AG04449 (cell line): ENCODE measurements at regions not wholly inside any gene's neighbourhood (a gene's known extent, or its start where the extent isn't known, plus 50 kb on each side); places are given as distances from the start of the nearest gene placed in this dataset.

Source experiments
- CTCF ChIA-PET: fragments of 350-600 bp; formaldehyde crosslinking; extraction: SDS; loops from one replicate; lab custom pipeline; 2021; ENCODE audit warnings: antibody characterized with exemption; lab: Yijun Ruan, JAX
- POLR2A ChIA-PET: fragments of 400-600, 350-600 bp; formaldehyde crosslinking; extraction: SDS; loops from one replicate; lab custom pipeline; 2020; ENCODE audit warnings: antibody characterized with exemption, inconsistent platforms; lab: Yijun Ruan, JAX
- DNase-seq: peaks from one replicate; pipeline ENCODE4 v3.0.0-alpha.2; 2010; ENCODE audit warnings: low read depth, low spot score
- H3K4me3 ChIP-seq: 2 replicates; pipeline ENCODE4 v1.5.1; 2011; ENCODE audit warnings: low read depth, mild to moderate bottlenecking, control low read depth, low read length
- TF ChIP-seq, protein P1 (sequence below): IDR thresholded peaks from one replicate; pipeline ENCODE4 v1.5.1; 2011; ENCODE audit warnings: mild to moderate bottlenecking, moderate library complexity, low read length, control low read depth, inconsistent platforms; ENCODE audit not compliant: insufficient read depth; ENCODE audit errors: missing control alignments

DNA sequence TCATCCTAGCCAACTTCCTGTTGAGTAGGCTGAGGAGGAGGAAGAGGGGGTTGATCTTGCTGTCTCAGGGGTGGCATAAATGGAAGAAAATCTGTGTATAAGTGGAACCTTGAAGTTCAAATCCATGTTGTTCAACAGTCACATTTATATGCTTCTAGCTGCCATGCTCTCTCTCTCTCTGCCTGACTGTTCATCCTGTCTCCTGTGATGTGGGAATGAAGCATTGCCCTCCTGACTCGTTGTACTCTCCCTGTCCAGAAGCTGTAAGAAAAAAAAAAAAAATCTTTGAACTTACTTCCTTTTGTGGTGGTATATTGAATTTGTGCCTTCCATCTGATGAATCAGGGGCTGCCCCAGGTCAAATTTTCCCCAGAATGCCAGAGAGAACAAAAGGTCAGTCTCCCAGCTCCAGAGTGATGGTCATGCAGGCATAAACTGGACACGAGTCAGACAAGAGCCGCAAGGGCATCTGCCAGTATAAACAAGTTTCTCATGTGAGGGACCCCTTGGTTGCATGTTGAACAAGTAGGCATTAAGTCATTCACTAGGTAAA is 257.0 kb downstream of the IDS start:
- TF ChIP-seq, protein P1, sequence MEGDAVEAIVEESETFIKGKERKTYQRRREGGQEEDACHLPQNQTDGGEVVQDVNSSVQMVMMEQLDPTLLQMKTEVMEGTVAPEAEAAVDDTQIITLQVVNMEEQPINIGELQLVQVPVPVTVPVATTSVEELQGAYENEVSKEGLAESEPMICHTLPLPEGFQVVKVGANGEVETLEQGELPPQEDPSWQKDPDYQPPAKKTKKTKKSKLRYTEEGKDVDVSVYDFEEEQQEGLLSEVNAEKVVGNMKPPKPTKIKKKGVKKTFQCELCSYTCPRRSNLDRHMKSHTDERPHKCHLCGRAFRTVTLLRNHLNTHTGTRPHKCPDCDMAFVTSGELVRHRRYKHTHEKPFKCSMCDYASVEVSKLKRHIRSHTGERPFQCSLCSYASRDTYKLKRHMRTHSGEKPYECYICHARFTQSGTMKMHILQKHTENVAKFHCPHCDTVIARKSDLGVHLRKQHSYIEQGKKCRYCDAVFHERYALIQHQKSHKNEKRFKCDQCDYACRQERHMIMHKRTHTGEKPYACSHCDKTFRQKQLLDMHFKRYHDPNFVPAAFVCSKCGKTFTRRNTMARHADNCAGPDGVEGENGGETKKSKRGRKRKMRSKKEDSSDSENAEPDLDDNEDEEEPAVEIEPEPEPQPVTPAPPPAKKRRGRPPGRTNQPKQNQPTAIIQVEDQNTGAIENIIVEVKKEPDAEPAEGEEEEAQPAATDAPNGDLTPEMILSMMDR, result no peak
- POLR2A ChIA-PET, result no interaction called here
- no peak overlapping the region for H3K4me3 ChIP-seq
- CTCF ChIA-PET, result no interaction called here
- no peak for DNase-seq

DNA sequence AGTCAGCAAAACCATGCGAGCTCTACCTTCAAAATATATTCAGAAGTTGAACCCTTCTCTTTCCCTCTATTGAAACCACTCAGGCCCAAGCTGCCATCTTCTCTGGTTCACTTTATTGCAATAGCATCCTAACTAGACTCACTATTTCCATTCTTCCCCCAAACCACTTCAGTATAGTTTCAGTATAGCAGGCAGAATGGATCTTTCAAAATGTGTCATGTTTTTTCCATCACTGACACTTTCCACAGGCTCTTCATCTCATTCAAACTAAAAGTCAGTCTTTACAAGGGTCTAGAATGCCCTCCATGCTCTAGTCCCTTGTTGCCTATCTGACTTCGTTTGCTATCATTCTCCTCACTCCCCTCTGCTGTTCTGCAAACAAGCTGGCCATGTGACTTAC is 274.4 kb downstream of the IDS start:
- no peak for DNase-seq
- CTCF ChIA-PET, result no interaction called here
- TF ChIP-seq, protein P1, result no peak
- H3K4me3 ChIP-seq, result no peak overlapping the region
- POLR2A ChIA-PET, result no interaction called here

DNA sequence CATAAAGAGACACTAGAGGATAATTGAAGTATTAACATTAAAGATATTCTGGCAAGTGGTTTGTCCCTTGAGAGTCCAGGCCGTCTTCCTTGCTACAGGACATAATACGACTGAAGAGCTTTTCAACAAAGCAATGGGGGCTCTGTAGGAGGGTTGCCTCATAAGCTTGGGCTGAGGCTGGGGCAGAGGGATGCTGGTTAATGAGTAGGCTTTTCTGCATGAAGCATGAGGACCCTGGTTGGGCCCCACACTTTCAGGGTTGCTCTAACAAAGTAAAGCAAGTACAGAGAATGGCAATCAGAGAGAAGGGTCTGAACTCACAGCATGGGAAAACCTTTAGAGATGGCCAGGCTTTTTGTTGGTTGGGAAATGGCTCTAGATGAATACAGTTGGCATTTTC is 281.3 kb downstream of the IDS start:
- TF ChIP-seq, protein P1, result no peak
- ChIA-PET POLR2A (no interaction called here), CTCF (no interaction called here)
- no peak overlapping the region for H3K4me3 ChIP-seq
- no peak for DNase-seq

DNA sequence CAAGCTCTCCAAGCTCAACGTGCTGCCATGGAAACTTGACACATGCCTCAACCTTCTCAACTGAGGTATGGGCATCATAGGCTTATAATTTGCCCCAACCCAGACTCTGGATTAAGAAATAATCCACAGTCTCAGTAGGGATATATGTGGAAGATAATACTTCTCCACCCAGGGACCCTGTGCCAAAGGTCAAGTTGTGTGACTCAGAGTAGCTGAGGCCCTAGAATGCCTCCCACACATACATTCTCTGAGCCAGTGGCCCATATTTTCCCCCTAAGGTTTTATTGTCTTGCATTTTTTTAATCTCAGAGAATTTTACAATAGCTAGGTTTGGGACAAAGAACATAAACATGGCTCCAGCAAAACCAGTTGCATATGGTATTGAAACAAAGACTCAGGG is 283.1 kb downstream of the IDS start:
- no peak for DNase-seq

DNA sequence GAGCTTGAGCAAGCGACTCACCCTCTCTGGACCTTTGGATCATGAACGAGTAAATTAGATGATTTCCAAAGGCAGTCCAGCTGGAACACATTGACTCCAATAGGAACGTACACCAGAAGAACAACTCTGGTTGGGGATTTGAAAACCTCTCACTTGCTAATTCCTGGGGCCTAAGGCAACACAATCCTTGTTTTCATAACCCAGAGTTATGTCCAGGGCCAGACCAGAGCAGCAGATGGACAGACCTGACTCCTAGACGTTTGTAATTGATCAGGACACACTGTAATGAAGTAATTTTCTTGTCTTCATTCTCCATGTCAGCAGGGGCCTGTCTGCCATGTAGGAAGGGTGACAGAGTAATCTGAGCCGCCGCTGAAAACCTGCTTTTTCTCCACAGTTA is 283.9 kb downstream of the IDS start:
- POLR2A ChIA-PET, result no interaction called here
- no peak for DNase-seq
- H3K4me3 ChIP-seq, result no peak overlapping the region
- TF ChIP-seq, protein P1, result no peak
- CTCF ChIA-PET, result no interaction called here

More for the DNA sequence above, 283.1 kb downstream of the IDS start:
- TF ChIP-seq, protein P1, result no peak
- no peak overlapping the region for H3K4me3 ChIP-seq
- ChIA-PET POLR2A (no interaction called here), CTCF (no interaction called here)

DNA sequence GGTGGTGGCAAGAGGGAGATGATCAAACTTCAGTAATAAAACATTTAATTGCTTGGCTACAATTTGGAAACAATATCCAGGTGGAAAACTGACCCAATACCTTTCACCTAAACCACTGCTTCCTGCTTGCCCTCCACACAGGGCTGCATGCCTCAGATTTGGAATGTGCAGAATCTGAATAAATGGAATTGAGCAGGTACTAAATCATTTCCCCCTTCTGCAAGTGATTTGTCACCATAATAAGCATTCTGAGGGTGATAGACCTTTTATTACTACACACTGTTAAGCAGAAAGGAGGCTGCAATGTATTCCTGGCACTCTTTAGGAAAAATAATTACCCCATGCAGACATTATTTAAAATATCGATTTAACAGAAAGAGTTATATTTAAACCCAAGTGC is 291.8 kb downstream of the IDS start:
- POLR2A ChIA-PET, result no interaction called here
- CTCF ChIA-PET, result no interaction called here
- TF ChIP-seq, protein P1, result no peak
- no peak for DNase-seq
- H3K4me3 ChIP-seq, result no peak overlapping the region
